ENCODE measurements at regions not wholly inside any gene's neighbourhood (a gene's known extent, or its start where the extent isn't known, plus 50 kb on each side); places are given as distances from the start of the nearest gene placed in this dataset.

- ATAC-seq (no peak), FAIRE-seq (no peak), DNase-seq (ENCODE audit: low read depth in 1 of 2, low spot score in 1 of 2) (no peak)
- no peak overlapping the region for H3K4me3 ChIP-seq
- H3K27ac ChIP-seq, result no peak overlapping the region
- H3K9me3 ChIP-seq, result no peaks in the 10 kb centered on the region
- TF ChIP-seq HEYL (CRISPR knock-in tag; IDR thresholded peaks at IDR 0.05) (no peak), CHD4 (IDR thresholded peaks at IDR 0.05; ENCODE audit: borderline replicate concordance) (no peak), JUN (IDR thresholded peaks at IDR 0.05) (no peak), CBX8 (IDR thresholded peaks at IDR 0.05) (no peak), FOXS1 (CRISPR knock-in tag; IDR thresholded peaks at IDR 0.05) (no peak), E2F6 (IDR thresholded peaks at IDR 0.05; ENCODE audit: borderline replicate concordance, low read depth) (no peak), RNF2 (IDR thresholded peaks at IDR 0.05; ENCODE audit: borderline replicate concordance, low read depth) (no peak), ELK1 (IDR thresholded peaks at IDR 0.05; ENCODE audit: low read depth, low read length) (no peak), HOXB13 (CRISPR knock-in tag; IDR thresholded peaks at IDR 0.05; ENCODE audit: low read depth) (no peak), GATA3 (IDR thresholded peaks at IDR 0.05; ENCODE audit: borderline replicate concordance) (no peak), CTCF (IDR thresholded peaks at IDR 0.05) (no peak), JUNB (IDR thresholded peaks at IDR 0.05) (no peak), SREBF2 (IDR thresholded peaks at IDR 0.05) (no peak), RFX5 (IDR thresholded peaks at IDR 0.05) (no peak), BHLHE40 (IDR thresholded peaks at IDR 0.05; ENCODE audit: low read depth, low read length) (no peak)
- TF ChIP-seq, protein P1, sequence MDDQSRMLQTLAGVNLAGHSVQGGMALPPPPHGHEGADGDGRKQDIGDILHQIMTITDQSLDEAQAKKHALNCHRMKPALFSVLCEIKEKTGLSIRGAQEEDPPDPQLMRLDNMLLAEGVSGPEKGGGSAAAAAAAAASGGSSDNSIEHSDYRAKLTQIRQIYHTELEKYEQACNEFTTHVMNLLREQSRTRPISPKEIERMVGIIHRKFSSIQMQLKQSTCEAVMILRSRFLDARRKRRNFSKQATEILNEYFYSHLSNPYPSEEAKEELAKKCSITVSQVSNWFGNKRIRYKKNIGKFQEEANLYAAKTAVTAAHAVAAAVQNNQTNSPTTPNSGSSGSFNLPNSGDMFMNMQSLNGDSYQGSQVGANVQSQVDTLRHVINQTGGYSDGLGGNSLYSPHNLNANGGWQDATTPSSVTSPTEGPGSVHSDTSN (IDR thresholded peaks at IDR 0.05), result no peak
- 0% methylated on average over 1 of the region's 2 CpGs for WGBS (ENCODE audit: missing lambda C conversion rate)
- H3K4me2 ChIP-seq, result no peak overlapping the region
- CTCF ChIA-PET, result no interaction called here
- H3K4me1 ChIP-seq, result no peaks in the 10 kb centered on the region
- POLR2A ChIA-PET, result no interaction called here
Measured at GRCh38 chr10:20405050-20405449, 492.1 kb downstream of the NEBL start.

DNA sequence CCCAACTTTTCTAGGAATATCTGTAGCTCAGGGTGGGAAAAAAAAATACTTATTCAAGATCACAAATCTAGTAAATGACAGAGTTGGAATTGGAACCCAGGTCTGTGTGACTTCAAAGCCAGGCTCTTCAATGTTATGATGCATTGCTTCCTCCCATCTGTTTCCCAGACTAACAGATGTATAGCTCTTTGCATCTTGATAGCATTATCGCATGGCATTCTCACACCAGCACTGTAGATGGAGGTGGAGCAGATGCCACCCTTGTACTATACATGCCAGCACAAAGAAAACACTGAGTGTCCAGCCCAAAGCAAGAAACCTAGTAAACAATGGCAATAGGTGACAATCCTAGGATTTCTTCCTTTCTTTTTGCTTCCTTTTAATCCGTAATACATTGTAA, 497.3 kb downstream of the NEBL start:
- Histone ChIP-seq H3K9me3 (no peaks in the 10 kb centered on the region), H3K4me2 (no peak overlapping the region), H3K4me1 (no peaks in the 10 kb centered on the region), H3K27ac (no peak overlapping the region), H3K4me3 (no peak overlapping the region)
- DNase-seq (ENCODE audit: low read depth in 1 of 2, low spot score in 1 of 2) (no peak), FAIRE-seq (no peak), ATAC-seq (no peak)
- TF ChIP-seq NR3C1 (IDR thresholded peaks at IDR 0.05), result no peak
- no peak for TF ChIP-seq RFX5 (IDR thresholded peaks at IDR 0.05)
- 7% methylated on average over 2 of the region's 2 CpGs for WGBS (ENCODE audit: missing lambda C conversion rate)
- CTCF ChIA-PET, result no interaction called here
- POLR2A ChIA-PET, result no interaction called here

DNA sequence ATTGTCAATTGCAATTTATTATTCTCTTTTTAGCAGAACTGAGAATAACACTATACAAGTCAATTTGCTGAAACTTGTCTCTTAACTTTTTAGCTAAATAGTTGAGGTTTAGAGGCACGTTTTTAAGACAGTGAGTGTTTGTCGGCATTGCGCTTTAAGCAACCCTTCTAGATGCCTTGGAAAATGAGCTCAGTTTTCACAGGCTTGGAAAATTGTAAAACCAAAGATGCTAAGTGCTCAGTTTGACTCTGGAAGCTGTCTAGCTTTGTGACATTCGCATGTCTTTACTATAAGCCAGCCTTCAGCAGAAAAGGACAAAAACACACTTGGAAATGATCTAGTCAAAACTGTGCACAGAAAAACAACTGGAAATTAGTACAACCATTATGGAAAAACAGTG, 500.4 kb downstream of the NEBL start:
- FAIRE-seq (no peak), ATAC-seq (no peak), DNase-seq (ENCODE audit: low read depth in 1 of 2, low spot score in 1 of 2) (no peak)
- Histone ChIP-seq H3K4me2 (no peak overlapping the region), H3K4me1 (no peaks in the 10 kb centered on the region), H3K4me3 (no peak overlapping the region), H3K27ac (no peak overlapping the region), H3K9me3 (no peaks in the 10 kb centered on the region)
- no peak for TF ChIP-seq KDM1A (IDR thresholded peaks at IDR 0.05; ENCODE audit: low read depth)
- TF ChIP-seq ELK1 (IDR thresholded peaks at IDR 0.05; ENCODE audit: low read depth, low read length), result no peak
- no peak for TF ChIP-seq PHF8 (IDR thresholded peaks at IDR 0.05; ENCODE audit: borderline replicate concordance, low read depth)
- no peak for TF ChIP-seq EHF (CRISPR knock-in tag; IDR thresholded peaks at IDR 0.05)
- TF ChIP-seq HEYL (CRISPR knock-in tag; IDR thresholded peaks at IDR 0.05), result no peak
- no peak for TF ChIP-seq KDM5A (IDR thresholded peaks at IDR 0.05)
- no peak for TF ChIP-seq GATA3 (IDR thresholded peaks at IDR 0.05; ENCODE audit: borderline replicate concordance)
- CTCF ChIA-PET, result interaction anchor here (1.5 kb wide), 1 partner anchor 9 kb away, joined by 3 read pairs; no protein-coding TSS in a partner anchor
- WGBS (ENCODE audit: missing lambda C conversion rate), result 19% methylated on average over 4 of the region's 4 CpGs
- POLR2A ChIA-PET, result no interaction called here

Data from A549 (cell line).